Heart left ventricle (tissue), 16 donors: ENCODE measurements at regions not wholly inside any gene's neighbourhood (a gene's known extent, or its start where the extent isn't known, plus 50 kb on each side); places are given as distances from the start of the nearest gene placed in this dataset.

Experiments
- ATAC-seq, 4 donors: fragments of 200-7000 bp; cut with Tn5 transposase; one replicate each; pipeline ENCODE4 v1.9.1; 2020 to 2022; ENCODE audit warnings: moderate library complexity in 4 of 4, mild to moderate bottlenecking in 3 of 4, moderate number of reproducible peaks in 1 of 4
- DNase-seq, 5 donors: peaks; one replicate each; pipeline ENCODE4 v3.0.0-alpha.2; 2020
- H3K27ac ChIP-seq, 12 donors: fragments of 200-600 bp; sonication (generic) in 4 of 12; one replicate each; pipeline versions ENCODE4 v1.5.0 to v1.8.0; 2016 to 2022; ENCODE audit warnings: mild to moderate bottlenecking in 2 of 12
- H3K27me3 ChIP-seq, 9 donors: fragments of 200-600 bp; sonication (generic) in 2 of 9; one replicate each; pipeline versions ENCODE4 v1.5.1 to v1.8.0; 2016 to 2022; ENCODE audit warnings: mild to moderate bottlenecking in 3 of 9
- H3K36me3 ChIP-seq, 9 donors: fragments of 200-600 bp; sonication (generic) in 2 of 9; one replicate each; pipeline versions ENCODE4 v1.5.0 to v1.8.0; 2018 to 2022; ENCODE audit warnings: mild to moderate bottlenecking in 2 of 9
- H3K4me1 ChIP-seq, 12 donors: fragments of 200-600 bp; sonication (generic) in 4 of 12; one replicate each; pipeline versions ENCODE4 v1.5.0 to v1.8.0; 2016 to 2022; ENCODE audit warnings: mild to moderate bottlenecking in 3 of 12
- H3K4me3 ChIP-seq, 12 donors: fragments of 200-600 bp; sonication (generic) in 4 of 12; one replicate each; pipeline versions ENCODE4 v1.5.0 to v1.8.0; 2017 to 2022; ENCODE audit warnings: mild to moderate bottlenecking in 9 of 12, moderate library complexity in 4 of 12
- H3K9me3 ChIP-seq, 12 donors: fragments of 200-600 bp; sonication (generic) in 4 of 12; one replicate each; pipeline versions ENCODE4 v1.5.0 to v1.8.0; 2016 to 2022; ENCODE audit warnings: mild to moderate bottlenecking in 1 of 12
- CTCF ChIP-seq, 12 donors: fragments of 200-600 bp; sonication (generic) in 4 of 12; IDR thresholded peaks; one replicate each; pipeline versions ENCODE4 v1.5.0 to v1.8.0; 2018 to 2022; ENCODE audit warnings: antibody characterized with exemption in 12 of 12, mild to moderate bottlenecking in 5 of 12
- POLR2A ChIP-seq, 2 donors: fragments of 450-650 bp; IDR thresholded peaks; one replicate each; pipeline ENCODE4 v1.6.1; 2017; ENCODE audit warnings: antibody characterized with exemption in 2 of 2, mild to moderate bottlenecking in 2 of 2, moderate library complexity in 2 of 2
- WGBS, 4 donors: extraction: QIAGEN DNeasy Blood & Tissue Kit in 2 of 4; methylation state at CpG; one replicate each; pipeline versions ENCODE4 v1.1.5 to v1.1.7; 2013 to 2018; 5-methylcytosine and 5-hydroxymethylcytosine counted together
- intact Hi-C, 10 donors: fragments of 100-400 bp; cut with DNase I; formaldehyde crosslinking; loops; one replicate each; pipeline versions ENCODE4 v1.11.1 to v1.14.2; 2022
- donor health status: ischemic (EF 13 %, LVEDD 7.1; RV severe dilation, severe dysfunction).
- donor health status: healthy with polysubstance abuse.
- donor health status: DM: no; HTN: yes; CAD: no.
- donor health status: DM: no; HTN: no; CAD: no.
- donor health status: ischemic (EF 25% LVEDD 6.9; RV normal size, moderate dysfunction).
- donor health status: ischemic (EF 25% LVEDD 5.7; RV mildly dilated, moderate dysfunction).
- donor health status: healthy.
- donor health status: DM: yes; HTN: yes; CAD: no.
- donor health status: ischemic (EF 35%, LVEDD 5.7; RV mildly dilated, moderate dysfunction).
- donor health status: nonischemic (EF 11% LVEDD 7.7; RV severe dilation, severe dysfunction).
- donor health status: DM: yes; HTN: yes; CAD: no.
- donor health status: PGD.
- donor health status: ischemic (EF 29% LVEDD 5.4; RV normal size, mild dysfunction).
- donor health status: nonischemic (EF 23%, LVEDD 6.1; RV moderate dilation, normal function).

DNA sequence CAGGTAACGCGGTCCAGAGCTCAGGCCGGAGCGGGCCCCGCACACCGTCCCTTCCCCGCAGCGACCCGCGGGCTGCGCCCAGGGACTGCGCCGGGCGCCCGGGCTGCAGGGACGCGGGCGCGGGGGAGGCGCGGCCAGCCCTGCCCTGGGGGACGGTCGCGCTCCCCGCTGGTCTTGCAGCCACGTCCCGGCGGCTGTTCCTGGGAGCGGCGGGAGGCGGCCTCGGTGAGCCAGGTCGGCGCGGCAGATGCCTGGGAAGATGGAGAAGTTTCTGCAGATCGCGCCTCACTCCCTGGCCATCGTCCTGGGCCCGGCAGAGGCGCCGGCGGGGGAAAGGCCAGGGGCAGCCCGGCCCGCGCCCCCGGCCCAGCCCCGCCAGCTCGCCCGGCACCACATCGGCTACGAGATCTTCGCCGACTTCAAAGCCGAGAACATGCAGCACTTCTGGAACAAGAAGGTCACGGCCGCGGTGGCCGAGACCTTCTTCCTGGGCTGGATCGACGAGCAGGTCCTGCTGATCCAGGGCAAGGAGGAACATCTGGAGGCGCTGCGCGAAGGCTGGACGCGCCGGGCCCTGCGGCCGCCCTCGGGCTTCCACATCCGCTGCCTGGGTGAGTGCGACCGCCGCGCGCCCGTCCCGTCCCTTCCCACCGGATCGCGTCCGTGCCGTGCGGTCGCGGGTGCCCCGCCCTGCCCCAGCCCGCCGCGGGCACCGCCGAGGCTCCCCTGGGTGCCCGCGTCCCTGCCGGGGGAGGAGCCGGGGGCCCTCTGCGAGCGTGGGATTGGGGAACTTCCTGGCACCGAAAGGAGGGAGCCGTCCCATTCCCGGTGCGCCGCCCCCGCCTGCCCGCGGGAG, 107.4 kb upstream of the STOX2 start:
- peak in 3 of 4 donors; percentile 59 to 74 (median 74) for ATAC-seq
- peak in 1 of 2 donors; percentile 19 for TF ChIP-seq POLR2A (IDR thresholded peaks at IDR 0.05)
- no peak for TF ChIP-seq CTCF (IDR thresholded peaks at IDR 0.05)
- H3K27ac ChIP-seq = peak overlapping the region; percentile 20 to 87 (median 70)
- H3K9me3 ChIP-seq = peaks cover 0 to 26% (median 11%) of the 10 kb centered on the region in 12 donors
- intact Hi-C loops = loop anchor here in 3 of 10 donors (2.0 to 10.0 kb wide), 5 partner anchors 33 to 75 kb away; no protein-coding TSS in a partner anchor
- WGBS, 4 donors = 0 to 1% (median 1%) methylated on average over 48 to 105 of the region's 105 CpGs
- peaks cover 0 to 15% (median 0%) of the 10 kb centered on the region in 12 donors for H3K4me1 ChIP-seq
- peak in 4 of 5 donors; percentile 29 to 70 (median 50) for DNase-seq
- peaks cover 0 to 44% (median 20%) of the 10 kb centered on the region in 9 donors for H3K27me3 ChIP-seq
- H3K4me3 ChIP-seq = peak overlapping the region; percentile 39 to 79 (median 66)
- no peaks in the 10 kb centered on the region for H3K36me3 ChIP-seq

DNA sequence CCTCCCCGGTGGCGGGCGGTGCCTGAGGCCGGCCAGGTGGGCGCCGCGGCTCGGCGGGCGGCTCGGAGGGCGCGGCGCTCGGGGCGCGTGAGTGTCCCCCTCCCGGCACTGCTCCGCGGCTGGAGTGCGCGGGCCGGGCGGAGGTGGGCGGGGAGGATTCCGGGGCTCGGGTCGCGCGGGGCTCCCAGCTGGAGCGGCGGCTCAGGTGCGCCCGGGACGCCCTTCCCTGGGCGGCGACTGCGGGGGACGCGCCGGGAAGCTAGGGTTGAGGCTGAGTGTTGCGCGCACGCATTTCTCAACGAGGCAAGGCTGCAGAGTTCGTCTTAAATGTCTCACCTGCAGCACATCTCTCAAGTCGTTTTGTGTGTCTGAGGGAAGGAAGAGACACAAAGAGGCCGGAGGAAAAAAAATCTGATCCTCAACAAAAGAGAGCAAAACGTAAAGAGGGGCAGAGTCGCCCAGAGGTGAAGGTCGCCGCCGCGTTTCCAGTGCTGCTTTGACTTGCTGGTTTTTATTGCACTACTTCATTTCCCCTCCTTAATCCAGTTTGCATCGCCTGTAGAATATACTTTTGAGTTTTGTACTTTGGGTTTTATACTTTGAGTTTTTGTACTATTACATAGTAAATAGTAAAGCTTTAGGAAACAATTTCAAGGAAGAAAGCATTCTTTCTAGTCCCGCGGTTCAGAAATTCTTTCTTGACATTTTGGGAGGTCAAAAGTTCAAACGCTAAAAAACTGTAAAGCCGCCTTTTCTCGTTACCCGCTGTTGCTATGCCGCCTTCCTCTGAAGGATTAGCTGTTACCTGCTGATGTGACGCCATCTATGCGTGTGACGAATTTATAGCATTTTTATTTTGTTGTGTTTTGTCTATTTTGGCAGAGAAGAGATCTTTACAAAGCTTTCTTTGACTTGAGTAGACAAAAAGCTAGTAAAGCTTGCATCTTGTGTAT, 106.5 kb upstream of the STOX2 start:
- Histone ChIP-seq H3K27ac (peak overlapping the region in 11 of 12 donors; percentile 37 to 87 (median 71)), H3K27me3 (peaks cover 0 to 44% (median 20%) of the 10 kb centered on the region in 9 donors), H3K9me3 (peaks cover 0 to 18% (median 9%) of the 10 kb centered on the region in 12 donors), H3K4me1 (peaks cover 0 to 15% (median 0%) of the 10 kb centered on the region in 12 donors), H3K4me3 (peak overlapping the region; percentile 39 to 79 (median 66)), H3K36me3 (no peaks in the 10 kb centered on the region)
- DNase-seq (no peak), ATAC-seq (peak in 1 of 4 donors; percentile 30)
- TF ChIP-seq CTCF (IDR thresholded peaks at IDR 0.05) (no peak), POLR2A (IDR thresholded peaks at IDR 0.05) (no peak)
- intact Hi-C loops = loop anchor here in 3 of 10 donors (5.0 to 10.0 kb wide), 4 partner anchors 34 to 76 kb away; no protein-coding TSS in a partner anchor
- 10 to 23% (median 16%) methylated on average over 34 to 65 of the region's 65 CpGs for WGBS, 4 donors

- Histone ChIP-seq H3K4me3 (no peak overlapping the region), H3K27me3 (peaks cover 0 to 36% (median 19%) of the 10 kb centered on the region in 9 donors), H3K27ac (no peak overlapping the region), H3K9me3 (no peaks in the 10 kb centered on the region), H3K4me1 (peaks cover 0 to 15% (median 2%) of the 10 kb centered on the region in 12 donors), H3K36me3 (no peaks in the 10 kb centered on the region)
- DNase-seq (no peak), ATAC-seq (no peak)
- TF ChIP-seq POLR2A (IDR thresholded peaks at IDR 0.05) (no peak), CTCF (IDR thresholded peaks at IDR 0.05) (no peak)
- WGBS, 4 donors = 80 to 84% (median 81%) methylated on average over 8 of the region's 8 CpGs
- intact Hi-C loops = loop anchor here in 1 of 10 donors (5.0 kb wide), 1 partner anchor 39 kb away; no protein-coding TSS in a partner anchor
These were observed 103.5 kb upstream of the STOX2 start for GRCh38 chr4:183801457-183802165.
